ENCODE measurements at regions not wholly inside any gene's neighbourhood (a gene's known extent, or its start where the extent isn't known, plus 50 kb on each side); places are given as distances from the start of the nearest gene placed in this dataset.

- H3K36me3 ChIP-seq (ENCODE audit: control insufficient read depth in 2 of 2, extremely low read depth in 1 of 2, insufficient read depth in 2 of 2, low read length in 2 of 2), result no peaks in the 10 kb centered on the region
- dilution Hi-C loops (cut with MboI; ENCODE audit: extremely low pct_ligation_motif_present, low sequenced_read_pairs) (no loop called here), intact Hi-C loops (cut with micrococcal nuclease) (no loop called here)
- no peak overlapping the region for H3K4me3 ChIP-seq (replicated peaks in 1 of 3; ENCODE audit: insufficient read depth in 1 of 3, low read depth in 1 of 3, low read length in 3 of 3)
- no peak overlapping the region for H3K27ac ChIP-seq (ENCODE audit: insufficient read depth, low read depth, low read length)
- ChIA-PET POLR2A (no interaction called here), CTCF (interaction anchor here (1.1 to 1.6 kb wide), 3 partner anchors 8 to 119 kb away, joined by 4 to 5 read pairs (median 5); no protein-coding TSS in a partner anchor)
- no peak overlapping the region for H3K4me2 ChIP-seq (ENCODE audit: insufficient read depth, low read length)
- no peaks in the 10 kb centered on the region for H3K9me1 ChIP-seq (replicated peaks; ENCODE audit: control insufficient read depth, extremely low read depth, insufficient read depth, low read length)
- FAIRE-seq (no peak), DNase-seq (ENCODE audit: low read depth, low spot score) (no peak)
- H3K9me3 ChIP-seq (replicated peaks; ENCODE audit: control insufficient read depth, insufficient read depth, low read length), result no peaks in the 10 kb centered on the region
- TF ChIP-seq EZH2 (IDR thresholded peaks at IDR 0.05; ENCODE audit: borderline replicate concordance, low read depth, low read length, severe bottlenecking), result no peak
- no peak for TF ChIP-seq FOS (IDR thresholded peaks at IDR 0.05; ENCODE audit: borderline replicate concordance, insufficient read depth, low read length)
- TF ChIP-seq MAX (IDR thresholded peaks at IDR 0.05; ENCODE audit: insufficient read depth, insufficient read length), result no peak
- TF ChIP-seq CTCF (IDR thresholded peaks at IDR 0.05; ENCODE audit: extremely low read depth in 1 of 2, insufficient read depth in 1 of 2, low read depth in 1 of 2, low read length in 2 of 2), result no peak
- TF ChIP-seq MYC (IDR thresholded peaks at IDR 0.05; ENCODE audit: low read depth, low read length), result no peak
- TF ChIP-seq POLR2AphosphoS5 (IDR thresholded peaks at IDR 0.05; ENCODE audit: insufficient read depth, low read depth, low read length), result no peak
- no peak for TF ChIP-seq POLR2A (IDR thresholded peaks at IDR 0.05; ENCODE audit: low read depth, low read length)
- no peak for TF ChIP-seq JUN (IDR thresholded peaks at IDR 0.05; ENCODE audit: borderline replicate concordance, insufficient read depth, insufficient read length, low read depth)
- no peak for TF ChIP-seq GATA2 (IDR thresholded peaks at IDR 0.05; ENCODE audit: insufficient read depth, insufficient read length, low read depth, low read length)
- no peaks in the 10 kb centered on the region for H3K27me3 ChIP-seq (ENCODE audit: control insufficient read depth in 2 of 2, insufficient read depth in 2 of 2, low read length in 2 of 2)
- BruUV-seq (replicated peaks), result no TSS peak
- H3K9ac ChIP-seq (replicated peaks; ENCODE audit: extremely low read depth, insufficient read depth, low read length), result no peak overlapping the region
- no peak overlapping the region for H2AFZ ChIP-seq (ENCODE audit: low read depth, low read length)
- H4K20me1 ChIP-seq (replicated peaks; ENCODE audit: control insufficient read depth, extremely low read depth, insufficient read depth, low read length), result no peaks in the 10 kb centered on the region
- no peaks in the 10 kb centered on the region for H3K79me2 ChIP-seq (ENCODE audit: control insufficient read depth, insufficient read depth, low read length)
- H3K4me1 ChIP-seq (ENCODE audit: control insufficient read depth, extremely low read depth, insufficient read depth, low read length), result no peaks in the 10 kb centered on the region
Observed at GRCh38 chr17:55632893-55633292, 89.8 kb downstream of the TMEM100 start.
